OCI-LY7 (cell line): ENCODE measurements at regions not wholly inside any gene's neighbourhood (a gene's known extent, or its start where the extent isn't known, plus 50 kb on each side); places are given as distances from the start of the nearest gene placed in this dataset.

Experiments
- BruUV-seq: library from RNA; stranded (reverse); fragments of 400-500 nt; replicated peaks from 2 replicates; lab custom pipeline; 2021; lab: Mats Ljungman, UMichigan
- CTCF ChIA-PET: fragments of 300-600 bp; sonication (Branson Sonifier 250); formaldehyde crosslinking; loops from one replicate; lab custom pipeline; 2022; ENCODE audit warnings: antibody characterized with exemption; ENCODE audit not compliant: unreplicated experiment; lab: Charles Lee
- POLR2A ChIA-PET: fragments of 300-600 bp; sonication (Branson Sonifier 250); formaldehyde crosslinking; loops from one replicate; lab custom pipeline; 2022; ENCODE audit warnings: antibody characterized with exemption; lab: Charles Lee
- DNase-seq: peaks from one replicate; pipeline ENCODE4 v3.0.0-alpha.2; 2015; ENCODE audit warnings: low spot score
- H2AFZ ChIP-seq: fragments of 200-600 bp; sonication (generic), shearing (Covaris generic); 2 replicates; pipeline ENCODE4 v1.6.1; 2014; ENCODE audit warnings: mild to moderate bottlenecking, antibody characterized with exemption, low read length, moderate library complexity
- H3K27ac ChIP-seq: fragments of 200-600 bp; sonication (generic); 2 replicates; pipeline ENCODE4 v1.5.1; 2014; ENCODE audit warnings: mixed run types, low read depth, mild to moderate bottlenecking, moderate library complexity, low read length, inconsistent platforms; ENCODE audit not compliant: poor library complexity, severe bottlenecking
- H3K36me3 ChIP-seq: fragments of 200-600 bp; sonication (generic); 2 replicates; pipeline ENCODE4 v1.6.1; 2014; ENCODE audit warnings: mild to moderate bottlenecking, antibody characterized with exemption, low read length, moderate library complexity, mixed read lengths; ENCODE audit not compliant: insufficient read depth
- H3K4me1 ChIP-seq: fragments of 200-600 bp; sonication (generic); 2 replicates; pipeline ENCODE4 v1.5.1; 2014; ENCODE audit warnings: mild to moderate bottlenecking, low read length; ENCODE audit not compliant: insufficient read depth, poor library complexity, severe bottlenecking
- H3K4me2 ChIP-seq: fragments of 200-600 bp; sonication (generic); 2 replicates; pipeline ENCODE4 v1.6.1; 2014; ENCODE audit warnings: mild to moderate bottlenecking, low read length
- H3K4me3 ChIP-seq: fragments of 200-600 bp; sonication (generic); 2 replicates; pipeline ENCODE4 v1.5.1; 2014; ENCODE audit warnings: mild to moderate bottlenecking, low read depth, low read length; ENCODE audit not compliant: poor library complexity, severe bottlenecking
- H3K79me2 ChIP-seq: fragments of 200-600 bp; sonication (generic); 2 replicates; pipeline ENCODE4 v1.6.1; 2016; ENCODE audit warnings: low read depth, mild to moderate bottlenecking, low read length, moderate library complexity, mixed read lengths; ENCODE audit not compliant: insufficient read depth
- H3K9me2 ChIP-seq: fragments of 200-600 bp; sonication (generic); 2 replicates; pipeline ENCODE4 v1.6.1; 2016; ENCODE audit warnings: mild to moderate bottlenecking, low read length, mixed read lengths; ENCODE audit not compliant: insufficient read depth
- H3K9me3 ChIP-seq: fragments of 200-600 bp; sonication (generic); 2 replicates; pipeline ENCODE4 v1.6.1; 2014; ENCODE audit warnings: mild to moderate bottlenecking, mixed run types, low read length, mixed read lengths
- H4K20me1 ChIP-seq: fragments of 200-600 bp; sonication (generic); 2 replicates; pipeline ENCODE4 v1.6.1; 2014; ENCODE audit warnings: mild to moderate bottlenecking, antibody characterized with exemption, low read length, moderate library complexity, mixed read lengths; ENCODE audit not compliant: insufficient read depth
- EZH2phosphoT487 ChIP-seq: fragments of 200-600 bp; sonication (generic); IDR thresholded peaks from 2 replicates; pipeline ENCODE4 v1.6.1; 2018; ENCODE audit warnings: low read depth, borderline replicate concordance, mild to moderate bottlenecking, mixed run types, antibody characterized with exemption, low read length, moderate library complexity, mixed read lengths
- intact Hi-C: fragments of 100-400 bp; cut with micrococcal nuclease; formaldehyde crosslinking; loops from one replicate; pipeline ENCODE4 v1.10.0; 2022; ENCODE audit not compliant: unreplicated experiment
- TF ChIP-seq, protein P1 (sequence below): fragments of 200-600 bp; sonication (generic); conservative IDR thresholded peaks from 2 replicates; pipeline ENCODE4 v1.5.1; 2014; ENCODE audit warnings: mild to moderate bottlenecking, antibody characterized with exemption, low read length, moderate library complexity, mixed read lengths

DNA sequence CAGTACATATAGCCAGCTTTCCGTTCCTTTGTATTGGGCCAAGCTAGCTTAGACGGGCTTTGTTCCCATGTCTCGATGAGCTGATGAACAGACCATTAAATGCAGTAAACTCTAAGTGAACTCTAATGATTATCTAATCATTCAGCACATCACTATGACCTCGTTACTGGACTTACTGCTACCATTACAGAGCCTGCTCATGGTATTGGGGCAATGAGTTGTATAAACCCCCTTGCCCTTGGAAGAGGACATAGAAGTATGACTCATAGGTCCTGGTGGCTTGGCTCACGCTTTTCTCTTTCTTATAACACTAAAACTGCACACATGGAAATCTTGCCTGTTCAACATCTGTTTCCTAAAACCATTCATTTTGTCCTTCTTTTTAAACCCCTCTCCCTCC, 93.6 kb upstream of the DYNLRB2 start:
- H3K79me2 ChIP-seq = no peaks in the 10 kb centered on the region
- H4K20me1 ChIP-seq = no peaks in the 10 kb centered on the region
- ChIA-PET CTCF (no interaction called here), POLR2A (no interaction called here)
- no peak overlapping the region for H3K4me2 ChIP-seq
- H3K27ac ChIP-seq = no peak overlapping the region
- no peaks in the 10 kb centered on the region for H3K4me1 ChIP-seq
- DNase-seq = no peak
- H3K9me3 ChIP-seq = no peaks in the 10 kb centered on the region
- no peak overlapping the region for H3K4me3 ChIP-seq
- no peaks in the 10 kb centered on the region for H3K9me2 ChIP-seq
- BruUV-seq = no TSS peak
- intact Hi-C loops = no loop called here
- no peaks in the 10 kb centered on the region for H3K36me3 ChIP-seq
- TF ChIP-seq EZH2phosphoT487 = no peak
- TF ChIP-seq, protein P1, sequence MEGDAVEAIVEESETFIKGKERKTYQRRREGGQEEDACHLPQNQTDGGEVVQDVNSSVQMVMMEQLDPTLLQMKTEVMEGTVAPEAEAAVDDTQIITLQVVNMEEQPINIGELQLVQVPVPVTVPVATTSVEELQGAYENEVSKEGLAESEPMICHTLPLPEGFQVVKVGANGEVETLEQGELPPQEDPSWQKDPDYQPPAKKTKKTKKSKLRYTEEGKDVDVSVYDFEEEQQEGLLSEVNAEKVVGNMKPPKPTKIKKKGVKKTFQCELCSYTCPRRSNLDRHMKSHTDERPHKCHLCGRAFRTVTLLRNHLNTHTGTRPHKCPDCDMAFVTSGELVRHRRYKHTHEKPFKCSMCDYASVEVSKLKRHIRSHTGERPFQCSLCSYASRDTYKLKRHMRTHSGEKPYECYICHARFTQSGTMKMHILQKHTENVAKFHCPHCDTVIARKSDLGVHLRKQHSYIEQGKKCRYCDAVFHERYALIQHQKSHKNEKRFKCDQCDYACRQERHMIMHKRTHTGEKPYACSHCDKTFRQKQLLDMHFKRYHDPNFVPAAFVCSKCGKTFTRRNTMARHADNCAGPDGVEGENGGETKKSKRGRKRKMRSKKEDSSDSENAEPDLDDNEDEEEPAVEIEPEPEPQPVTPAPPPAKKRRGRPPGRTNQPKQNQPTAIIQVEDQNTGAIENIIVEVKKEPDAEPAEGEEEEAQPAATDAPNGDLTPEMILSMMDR = no peak
- no peak overlapping the region for H2AFZ ChIP-seq

DNA sequence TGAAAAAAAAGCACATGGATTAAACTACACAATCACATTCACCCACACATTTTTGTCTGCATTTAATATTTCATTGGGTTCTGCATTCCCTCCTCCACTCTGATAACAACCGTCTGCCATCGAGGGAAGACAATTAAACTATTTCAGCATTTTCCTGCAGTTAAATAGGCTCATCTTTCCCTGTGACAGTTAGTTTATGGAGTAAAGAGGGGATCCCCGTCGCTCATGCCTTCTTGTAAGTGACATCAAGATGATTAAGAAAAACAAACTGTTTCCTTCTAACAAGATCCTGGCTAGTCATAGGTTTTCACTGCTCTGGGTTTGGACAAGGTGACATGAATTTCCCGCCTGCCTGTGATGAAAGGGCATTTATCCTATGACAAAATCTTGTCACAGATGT, 98.0 kb upstream of the DYNLRB2 start:
- no peak for TF ChIP-seq EZH2phosphoT487
- TF ChIP-seq, protein P1 = no peak
- H3K4me1 ChIP-seq = no peaks in the 10 kb centered on the region
- no peaks in the 10 kb centered on the region for H3K36me3 ChIP-seq
- H3K4me3 ChIP-seq = no peak overlapping the region
- no peaks in the 10 kb centered on the region for H3K79me2 ChIP-seq
- H4K20me1 ChIP-seq = no peaks in the 10 kb centered on the region
- ChIA-PET POLR2A (interaction anchor here (1.2 kb wide), 1 partner anchor 13 kb away, joined by 3 read pairs; no protein-coding TSS in a partner anchor), CTCF (no interaction called here)
- DNase-seq = no peak
- BruUV-seq = no TSS peak
- no peak overlapping the region for H3K4me2 ChIP-seq
- H3K9me3 ChIP-seq = no peaks in the 10 kb centered on the region
- no peaks in the 10 kb centered on the region for H3K9me2 ChIP-seq
- intact Hi-C loops = no loop called here
- H3K27ac ChIP-seq = no peak overlapping the region
- no peak overlapping the region for H2AFZ ChIP-seq

DNA sequence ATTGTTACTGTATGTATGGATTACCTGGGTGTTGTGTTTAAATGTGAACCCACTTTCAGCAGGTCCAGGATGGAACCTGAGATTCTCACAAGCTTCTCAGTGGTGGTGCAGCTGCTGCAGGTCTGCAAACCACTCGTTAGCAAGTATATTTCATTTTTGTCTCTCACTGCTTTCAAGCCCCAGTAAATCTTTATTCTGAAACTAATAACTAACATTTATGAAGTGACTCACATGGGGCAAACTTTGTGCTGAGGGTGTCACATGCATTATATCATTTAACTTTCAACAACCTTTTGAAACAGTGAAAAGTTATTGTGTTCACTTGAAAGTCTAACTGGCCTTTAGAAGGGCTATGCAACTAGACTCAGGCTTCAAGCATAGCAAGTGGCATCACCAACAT, 98.9 kb upstream of the DYNLRB2 start:
- Histone ChIP-seq H3K27ac (no peak overlapping the region), H3K79me2 (no peaks in the 10 kb centered on the region), H3K36me3 (no peaks in the 10 kb centered on the region), H2AFZ (no peak overlapping the region), H3K4me2 (no peak overlapping the region), H3K9me2 (no peaks in the 10 kb centered on the region), H3K4me1 (no peaks in the 10 kb centered on the region), H3K4me3 (no peak overlapping the region), H4K20me1 (no peaks in the 10 kb centered on the region), H3K9me3 (no peaks in the 10 kb centered on the region)
- no peak for TF ChIP-seq EZH2phosphoT487
- TF ChIP-seq, protein P1 = no peak
- intact Hi-C loops = no loop called here
- no peak for DNase-seq
- ChIA-PET POLR2A (interaction anchor here (1.2 kb wide), 1 partner anchor 14 kb away, joined by 3 read pairs; no protein-coding TSS in a partner anchor), CTCF (no interaction called here)
- BruUV-seq = no TSS peak
